ENCODE measurements at regions not wholly inside any gene's neighbourhood (a gene's known extent, or its start where the extent isn't known, plus 50 kb on each side); places are given as distances from the start of the nearest gene placed in this dataset.

DNA sequence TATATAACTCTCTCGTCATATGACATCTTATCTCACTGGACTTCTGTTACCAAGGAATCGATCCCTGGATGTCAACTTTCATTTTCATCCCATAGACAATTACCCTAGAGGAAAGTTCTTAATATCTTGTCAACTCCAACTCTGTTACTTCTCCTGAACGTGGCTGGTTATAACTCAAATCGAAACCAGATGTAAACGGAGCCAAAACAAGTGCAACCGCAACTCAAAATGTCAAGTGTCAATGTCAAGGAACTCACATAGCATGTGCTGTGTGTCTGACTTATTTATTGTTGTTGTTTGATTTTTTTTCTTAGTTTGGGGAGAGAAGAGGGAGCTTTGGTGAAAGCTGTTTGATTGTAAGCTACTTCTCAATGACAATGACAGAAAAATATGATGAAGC is 108.6 kb downstream of the VIP start:
- in situ Hi-C loops (cut with MboI; ENCODE audit: low pct_unique_long_range_greater_than_20kb, low sequenced_read_pairs, unreplicated experiment) = no loop called here
- no peak for DNase-seq (ENCODE audit: low spot score)
- TF ChIP-seq, protein P1, sequence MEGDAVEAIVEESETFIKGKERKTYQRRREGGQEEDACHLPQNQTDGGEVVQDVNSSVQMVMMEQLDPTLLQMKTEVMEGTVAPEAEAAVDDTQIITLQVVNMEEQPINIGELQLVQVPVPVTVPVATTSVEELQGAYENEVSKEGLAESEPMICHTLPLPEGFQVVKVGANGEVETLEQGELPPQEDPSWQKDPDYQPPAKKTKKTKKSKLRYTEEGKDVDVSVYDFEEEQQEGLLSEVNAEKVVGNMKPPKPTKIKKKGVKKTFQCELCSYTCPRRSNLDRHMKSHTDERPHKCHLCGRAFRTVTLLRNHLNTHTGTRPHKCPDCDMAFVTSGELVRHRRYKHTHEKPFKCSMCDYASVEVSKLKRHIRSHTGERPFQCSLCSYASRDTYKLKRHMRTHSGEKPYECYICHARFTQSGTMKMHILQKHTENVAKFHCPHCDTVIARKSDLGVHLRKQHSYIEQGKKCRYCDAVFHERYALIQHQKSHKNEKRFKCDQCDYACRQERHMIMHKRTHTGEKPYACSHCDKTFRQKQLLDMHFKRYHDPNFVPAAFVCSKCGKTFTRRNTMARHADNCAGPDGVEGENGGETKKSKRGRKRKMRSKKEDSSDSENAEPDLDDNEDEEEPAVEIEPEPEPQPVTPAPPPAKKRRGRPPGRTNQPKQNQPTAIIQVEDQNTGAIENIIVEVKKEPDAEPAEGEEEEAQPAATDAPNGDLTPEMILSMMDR (IDR thresholded peaks at IDR 0.05; ENCODE audit: extremely low read depth, insufficient read depth, missing control alignments) = no peak

DNA sequence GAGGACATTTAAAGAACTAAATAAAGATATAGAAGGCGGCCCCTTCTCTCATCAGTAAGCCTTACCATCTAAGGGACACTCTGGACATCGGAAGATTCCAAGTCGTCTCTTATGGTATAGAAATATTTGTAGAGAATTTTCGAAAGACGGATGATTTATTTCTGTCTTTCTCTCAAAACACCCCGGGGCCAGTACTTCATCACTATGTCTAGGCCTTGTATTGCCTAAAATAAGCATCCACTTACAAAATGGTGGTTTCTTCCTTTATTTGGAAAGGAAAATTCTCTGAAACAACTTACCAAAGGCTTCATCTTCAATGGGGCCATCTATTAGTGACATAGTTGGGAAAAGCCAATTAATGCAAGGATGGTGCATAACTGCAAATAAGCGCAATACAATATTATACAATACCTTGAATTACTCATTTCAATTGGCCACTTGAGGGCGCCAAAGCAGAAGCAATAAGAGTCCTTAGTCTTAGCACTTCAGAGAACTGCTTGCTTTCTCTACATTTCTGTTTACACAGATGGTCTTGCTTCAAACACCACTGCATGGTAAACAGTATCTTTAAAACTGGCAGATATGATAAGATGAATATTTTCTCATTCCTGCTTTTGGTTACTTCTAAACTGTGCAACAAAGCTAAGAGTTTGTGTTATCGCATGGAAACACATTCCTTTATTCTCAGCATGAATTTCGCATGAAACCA is 113.2 kb downstream of the VIP start:
- DNase-seq (ENCODE audit: low spot score) = peak; percentile 38
- in situ Hi-C loops (cut with MboI; ENCODE audit: low pct_unique_long_range_greater_than_20kb, low sequenced_read_pairs, unreplicated experiment) = no loop called here
- TF ChIP-seq, protein P1 (IDR thresholded peaks at IDR 0.05; ENCODE audit: extremely low read depth, insufficient read depth, missing control alignments) = peak; percentile 77

DNA sequence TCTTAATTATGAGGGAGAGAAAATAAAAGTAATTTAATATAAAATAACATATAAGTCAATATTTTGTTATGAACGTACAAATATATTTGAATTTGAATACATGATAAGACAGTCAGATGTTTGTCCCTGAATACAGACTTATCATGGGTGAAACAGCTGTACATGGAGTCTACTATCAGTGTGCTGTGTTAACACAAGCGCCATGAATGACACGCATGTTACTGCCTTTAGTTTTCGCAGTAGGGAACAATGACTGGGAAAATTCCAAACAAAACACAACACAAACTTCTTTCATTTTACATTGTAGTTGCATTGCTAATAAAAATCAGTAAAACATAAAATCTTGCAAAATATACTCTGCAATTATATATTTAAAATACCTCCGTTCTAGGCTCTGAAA is 108.6 kb downstream of the FBXO5 start:
- TF ChIP-seq, protein P1 (IDR thresholded peaks at IDR 0.05; ENCODE audit: extremely low read depth, insufficient read depth, missing control alignments) = no peak
- in situ Hi-C loops (cut with MboI; ENCODE audit: low pct_unique_long_range_greater_than_20kb, low sequenced_read_pairs, unreplicated experiment) = no loop called here
- no peak for DNase-seq (ENCODE audit: low spot score)

DNA sequence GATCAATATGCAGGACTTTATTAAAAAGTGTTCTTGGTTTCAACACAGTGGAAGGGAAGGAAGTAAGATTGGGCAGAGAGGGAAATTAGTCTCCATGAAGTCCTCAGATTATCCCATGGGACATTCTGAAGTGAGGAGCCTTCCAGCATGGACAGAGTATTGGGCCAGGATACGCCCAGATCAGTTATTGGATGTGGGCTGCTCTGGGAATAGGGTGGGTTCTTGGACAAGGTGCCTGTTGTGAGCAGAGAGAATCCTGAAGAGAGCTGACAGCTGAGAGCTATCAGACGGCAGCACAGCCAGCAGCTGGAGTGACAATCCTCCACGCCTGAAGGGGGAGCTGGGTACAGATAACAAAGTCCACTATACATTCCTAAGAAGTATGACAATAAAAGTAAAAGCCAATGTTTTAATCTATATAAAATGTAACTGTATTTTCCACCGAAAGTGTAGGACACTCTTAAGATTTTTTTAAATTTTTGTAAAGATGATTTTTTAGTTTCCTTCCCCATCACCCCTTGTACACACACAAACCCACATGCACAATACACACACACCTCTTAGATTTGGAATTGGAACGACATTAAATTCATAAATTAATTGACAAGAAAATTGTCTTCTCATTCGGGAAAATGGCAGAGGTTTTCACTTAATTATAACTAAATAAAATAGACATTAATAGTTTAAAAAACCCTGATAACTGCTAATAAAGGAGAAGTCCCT is 107.8 kb downstream of the FBXO5 start:
- TF ChIP-seq, protein P1 (IDR thresholded peaks at IDR 0.05; ENCODE audit: extremely low read depth, insufficient read depth, missing control alignments) = no peak
- in situ Hi-C loops (cut with MboI; ENCODE audit: low pct_unique_long_range_greater_than_20kb, low sequenced_read_pairs, unreplicated experiment) = no loop called here
- no peak for DNase-seq (ENCODE audit: low spot score)

DNA sequence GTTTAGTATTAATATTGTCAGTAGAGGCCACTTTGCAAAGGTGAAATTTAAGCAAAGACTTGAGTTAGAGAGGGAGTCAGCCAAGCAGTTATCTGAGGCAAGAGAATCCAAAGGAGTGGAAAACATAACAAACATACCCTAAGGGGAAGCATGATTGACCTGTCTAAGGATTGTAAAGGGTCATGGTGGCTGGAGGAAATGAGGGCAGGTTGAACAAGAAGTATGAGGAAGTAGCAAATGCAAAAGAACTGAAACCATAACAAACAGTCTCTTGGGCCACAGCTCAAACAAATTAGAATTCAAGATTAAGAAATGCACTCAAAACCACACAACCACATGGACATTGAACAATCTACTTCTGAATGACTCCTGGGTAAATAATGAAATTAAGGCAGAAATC is 103.2 kb downstream of the FBXO5 start:
- TF ChIP-seq, protein P1 (IDR thresholded peaks at IDR 0.05; ENCODE audit: extremely low read depth, insufficient read depth, missing control alignments) = no peak
- in situ Hi-C loops (cut with MboI; ENCODE audit: low pct_unique_long_range_greater_than_20kb, low sequenced_read_pairs, unreplicated experiment) = no loop called here
- DNase-seq (ENCODE audit: low spot score) = no peak

DNA sequence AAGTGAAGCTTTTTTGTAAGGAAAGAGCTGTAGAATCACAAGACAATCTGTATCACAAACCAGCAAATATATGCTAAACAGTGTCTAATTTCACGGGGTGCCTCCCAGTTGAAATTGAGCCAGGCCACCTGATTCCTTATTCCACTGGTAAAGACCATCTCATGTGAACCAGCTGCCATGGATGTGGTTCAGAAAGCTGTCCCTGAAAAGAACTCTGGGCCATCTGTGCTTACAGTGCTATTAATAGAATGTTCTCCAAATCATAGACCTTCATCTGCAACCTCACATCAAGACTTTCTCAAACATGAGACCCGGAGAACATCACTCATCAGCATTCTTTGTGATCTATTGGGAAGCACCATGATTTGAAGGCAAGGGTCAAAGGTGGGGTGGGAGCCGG is 89.7 kb downstream of the FBXO5 start:
- in situ Hi-C loops (cut with MboI; ENCODE audit: low pct_unique_long_range_greater_than_20kb, low sequenced_read_pairs, unreplicated experiment) = no loop called here
- no peak for DNase-seq (ENCODE audit: low spot score)
- TF ChIP-seq, protein P1 (IDR thresholded peaks at IDR 0.05; ENCODE audit: extremely low read depth, insufficient read depth, missing control alignments) = no peak
